Neural progenitor cell (in vitro differentiated cells): ENCODE measurements at regions not wholly inside any gene's neighbourhood (a gene's known extent, or its start where the extent isn't known, plus 50 kb on each side); places are given as distances from the start of the nearest gene placed in this dataset.

ENCODE experiments used
- DNase-seq: peaks from one replicate; pipeline ENCODE4 v3.0.0-alpha.2; 2016; ENCODE audit warnings: low spot score
- H2AFZ ChIP-seq: fragments of 200-600 bp; sonication (generic); replicated peaks from 2 replicates; pipeline ENCODE4 v1.6.1; 2016; ENCODE audit warnings: antibody characterized with exemption
- H3F3A ChIP-seq: fragments of 200-600 bp; sonication (generic); 2 replicates; pipeline ENCODE4 v1.6.1; 2016; ENCODE audit warnings: antibody characterized with exemption, low read depth
- H3K27ac ChIP-seq: fragments of 200-600 bp; sonication (generic); 2 replicates; pipeline ENCODE4 v1.5.1; 2016; ENCODE audit warnings: mild to moderate bottlenecking
- H3K27me3 ChIP-seq: fragments of 200-600 bp; sonication (generic); 2 replicates; pipeline ENCODE4 v1.6.1; 2016; ENCODE audit warnings: mild to moderate bottlenecking, moderate library complexity
- H3K36me3 ChIP-seq: fragments of 200-600 bp; sonication (generic); 2 replicates; pipeline ENCODE4 v1.5.1; 2016
- H3K4me1 ChIP-seq: fragments of 200-600 bp; sonication (generic); 2 replicates; pipeline ENCODE4 v1.6.1; 2016; ENCODE audit warnings: mixed run types
- H3K4me2 ChIP-seq: fragments of 200-600 bp; sonication (generic); 2 replicates; pipeline ENCODE4 v1.6.1; 2016
- H3K4me3 ChIP-seq: fragments of 200-600 bp; sonication (generic); 2 replicates; pipeline ENCODE4 v1.5.1; 2016
- H3K79me2 ChIP-seq: fragments of 200-600 bp; sonication (generic); 2 replicates; pipeline ENCODE4 v1.6.1; 2016; ENCODE audit warnings: low read depth
- H3K9ac ChIP-seq: fragments of 200-600 bp; sonication (generic); 2 replicates; pipeline ENCODE4 v1.6.1; 2016
- H3K9me3 ChIP-seq: fragments of 200-600 bp; sonication (generic); 2 replicates; pipeline ENCODE4 v1.5.1; 2016; ENCODE audit warnings: low read depth
- H4K20me1 ChIP-seq: fragments of 200-600 bp; sonication (generic); 2 replicates; pipeline ENCODE4 v1.6.1; 2016; ENCODE audit warnings: low read depth
- H3K27ac Mint-ChIP-seq: 3 replicates; pipeline ENCODE4 v1.8.0; 2021; ENCODE audit warnings: mixed read lengths
- H3K27me3 Mint-ChIP-seq: 2 replicates; pipeline ENCODE4 v1.8.0; 2022; ENCODE audit warnings: low read depth, mild to moderate bottlenecking, inconsistent platforms, moderate library complexity, mixed read lengths; ENCODE audit not compliant: insufficient read depth
- H3K36me3 Mint-ChIP-seq: 3 replicates; pipeline ENCODE4 v1.8.0; 2021; ENCODE audit warnings: mixed read lengths
- H3K4me1 Mint-ChIP-seq: 3 replicates; pipeline ENCODE4 v1.8.0; 2021; ENCODE audit warnings: mixed read lengths
- H3K4me3 Mint-ChIP-seq: 3 replicates; pipeline ENCODE4 v1.8.0; 2021; ENCODE audit warnings: mild to moderate bottlenecking, moderate library complexity, mixed read lengths
- H3K9me3 Mint-ChIP-seq: 3 replicates; pipeline ENCODE4 v1.8.0; 2020; ENCODE audit warnings: mixed read lengths
- CTCF ChIP-seq: fragments of 200-600 bp; sonication (generic); IDR thresholded peaks from 2 replicates; pipeline ENCODE4 v1.5.1; 2017; ENCODE audit warnings: antibody characterized with exemption, mild to moderate bottlenecking
- EZH2 ChIP-seq: fragments of 200-600 bp; sonication (generic); IDR thresholded peaks from 2 replicates; pipeline ENCODE4 v1.6.1; 2017; ENCODE audit warnings: antibody characterized with exemption, mild to moderate bottlenecking, moderate library complexity
- EZH2phosphoT487 ChIP-seq: fragments of 200-600 bp; sonication (generic); IDR thresholded peaks from 2 replicates; pipeline ENCODE4 v1.6.1; 2017; ENCODE audit warnings: antibody characterized with exemption

GRCh38 chr7:91559947-91560346, 295.7 kb downstream of the FZD1 start:
- H3F3A ChIP-seq: no peaks in the 10 kb centered on the region
- no peaks in the 10 kb centered on the region for H3K36me3 Mint-ChIP-seq
- H3K27me3 Mint-ChIP-seq: peaks cover 9% of the 10 kb centered on the region
- H3K27ac Mint-ChIP-seq: no peak overlapping the region
- no peaks in the 10 kb centered on the region for H3K27me3 ChIP-seq
- TF ChIP-seq CTCF (no peak), EZH2 (no peak), EZH2phosphoT487 (no peak)
- H3K4me3 ChIP-seq: no peak overlapping the region
- peaks cover 6% of the 10 kb centered on the region for H3K4me1 ChIP-seq
- no peaks in the 10 kb centered on the region for H3K36me3 ChIP-seq
- peaks cover 10% of the 10 kb centered on the region for H3K4me1 Mint-ChIP-seq
- no peak overlapping the region for H3K9ac ChIP-seq
- H3K79me2 ChIP-seq: no peaks in the 10 kb centered on the region
- no peaks in the 10 kb centered on the region for H3K9me3 ChIP-seq
- no peak overlapping the region for H2AFZ ChIP-seq
- H4K20me1 ChIP-seq: no peaks in the 10 kb centered on the region
- no peak overlapping the region for H3K27ac ChIP-seq
- H3K4me3 Mint-ChIP-seq: no peak overlapping the region
- no peaks in the 10 kb centered on the region for H3K9me3 Mint-ChIP-seq
- no peak for DNase-seq
- no peak overlapping the region for H3K4me2 ChIP-seq

GRCh38 chr7:91564101-91564500, 299.9 kb downstream of the FZD1 start:
- Mint-ChIP-seq H3K4me1 (peaks cover 30% of the 10 kb centered on the region), H3K27me3 (peaks cover 6% of the 10 kb centered on the region), H3K9me3 (no peaks in the 10 kb centered on the region), H3K27ac (no peak overlapping the region), H3K4me3 (no peak overlapping the region), H3K36me3 (no peaks in the 10 kb centered on the region)
- no peak overlapping the region for H3K4me3 ChIP-seq
- no peak overlapping the region for H2AFZ ChIP-seq
- no peak overlapping the region for H3K27ac ChIP-seq
- DNase-seq: no peak
- no peaks in the 10 kb centered on the region for H4K20me1 ChIP-seq
- no peak overlapping the region for H3K4me2 ChIP-seq
- H3K36me3 ChIP-seq: no peaks in the 10 kb centered on the region
- no peaks in the 10 kb centered on the region for H3K79me2 ChIP-seq
- peaks cover 24% of the 10 kb centered on the region for H3K4me1 ChIP-seq
- H3K27me3 ChIP-seq: no peaks in the 10 kb centered on the region
- H3F3A ChIP-seq: peaks cover 10% of the 10 kb centered on the region
- no peak for TF ChIP-seq EZH2
- no peak for TF ChIP-seq CTCF
- no peak for TF ChIP-seq EZH2phosphoT487
- no peak overlapping the region for H3K9ac ChIP-seq
- H3K9me3 ChIP-seq: no peaks in the 10 kb centered on the region

GRCh38 chr7:91564541-91564940, 300.3 kb downstream of the FZD1 start:
- Histone ChIP-seq H2AFZ (no peak overlapping the region), H3F3A (peaks cover 10% of the 10 kb centered on the region), H3K4me3 (no peak overlapping the region), H3K27me3 (no peaks in the 10 kb centered on the region), H4K20me1 (no peaks in the 10 kb centered on the region), H3K4me1 (peaks cover 24% of the 10 kb centered on the region), H3K9me3 (no peaks in the 10 kb centered on the region), H3K79me2 (no peaks in the 10 kb centered on the region), H3K27ac (no peak overlapping the region), H3K9ac (no peak overlapping the region), H3K4me2 (no peak overlapping the region), H3K36me3 (no peaks in the 10 kb centered on the region)
- H3K36me3 Mint-ChIP-seq: no peaks in the 10 kb centered on the region
- no peak overlapping the region for H3K27ac Mint-ChIP-seq
- DNase-seq: no peak
- no peak for TF ChIP-seq EZH2phosphoT487
- TF ChIP-seq EZH2: no peak
- no peak for TF ChIP-seq CTCF
- no peaks in the 10 kb centered on the region for H3K9me3 Mint-ChIP-seq
- peaks cover 3% of the 10 kb centered on the region for H3K27me3 Mint-ChIP-seq
- H3K4me3 Mint-ChIP-seq: no peak overlapping the region
- peaks cover 30% of the 10 kb centered on the region for H3K4me1 Mint-ChIP-seq
